ENCODE measurements at regions not wholly inside any gene's neighbourhood (a gene's known extent, or its start where the extent isn't known, plus 50 kb on each side); places are given as distances from the start of the nearest gene placed in this dataset.
"Not testable (repeated sequence)": the region's sequence is repeated elsewhere in the genome, so short reads cannot be mapped to it uniquely, and the experiment has no call there.

- Histone ChIP-seq H3K9me3 (ENCODE audit: control insufficient read depth, insufficient read depth, low read length) (no peaks in the 10 kb centered on the region), H3K4me1 (ENCODE audit: control insufficient read depth, insufficient read depth, low read length) (no peaks in the 10 kb centered on the region), H3K27me3 (ENCODE audit: control insufficient read depth, insufficient read depth, low read length) (no peaks in the 10 kb centered on the region), H3K4me3 (ENCODE audit: low read depth, low read length) (no peak overlapping the region), H3K27ac (ENCODE audit: low read depth, low read length) (no peak overlapping the region), H3K36me3 (ENCODE audit: control insufficient read depth, insufficient read depth, low read length) (no peaks in the 10 kb centered on the region)
- DNase-seq (ENCODE audit: low read depth in 4 of 6, low spot score in 6 of 6) = no peak
- no CpG with 5 or more reads among the region's 4 CpGs for WGBS (ENCODE audit: insufficient coverage)
Observed at GRCh38 chr2:187656123-187656522, 101.9 kb upstream of the TFPI start.

- DNase-seq (ENCODE audit: low read depth in 4 of 6, low spot score in 6 of 6) = no peak
- WGBS (ENCODE audit: insufficient coverage) = 51% methylated on average over 4 of the region's 5 CpGs
Observed at GRCh38 chr2:187658952-187659525, 104.8 kb upstream of the TFPI start.

GRCh38 chr2:187676050-187676449, 121.8 kb upstream of the TFPI start:
- H3K27ac ChIP-seq (ENCODE audit: low read depth, low read length); H3K27me3 ChIP-seq (ENCODE audit: control insufficient read depth, insufficient read depth, low read length); H3K9me3 ChIP-seq (ENCODE audit: control insufficient read depth, insufficient read depth, low read length); H3K4me3 ChIP-seq (ENCODE audit: low read depth, low read length); H3K36me3 ChIP-seq (ENCODE audit: control insufficient read depth, insufficient read depth, low read length); H3K4me1 ChIP-seq (ENCODE audit: control insufficient read depth, insufficient read depth, low read length); DNase-seq (ENCODE audit: low read depth in 4 of 6, low spot score in 6 of 6): not testable (repeated sequence)
- WGBS (ENCODE audit: insufficient coverage) = 86% methylated on average over 1 of the region's 2 CpGs

More at GRCh38 chr2:187658952-187659525, 104.8 kb upstream of the TFPI start:
- Histone ChIP-seq H3K27me3 (ENCODE audit: control insufficient read depth, insufficient read depth, low read length) (no peaks in the 10 kb centered on the region), H3K4me3 (ENCODE audit: low read depth, low read length) (no peak overlapping the region), H3K27ac (ENCODE audit: low read depth, low read length) (no peak overlapping the region), H3K9me3 (ENCODE audit: control insufficient read depth, insufficient read depth, low read length) (no peaks in the 10 kb centered on the region), H3K36me3 (ENCODE audit: control insufficient read depth, insufficient read depth, low read length) (no peaks in the 10 kb centered on the region), H3K4me1 (ENCODE audit: control insufficient read depth, insufficient read depth, low read length) (no peaks in the 10 kb centered on the region)

GRCh38 chr2:187679454-187679853, 125.2 kb upstream of the TFPI start:
- Histone ChIP-seq H3K27me3 (ENCODE audit: control insufficient read depth, insufficient read depth, low read length) (no peaks in the 10 kb centered on the region), H3K36me3 (ENCODE audit: control insufficient read depth, insufficient read depth, low read length) (no peaks in the 10 kb centered on the region), H3K9me3 (ENCODE audit: control insufficient read depth, insufficient read depth, low read length) (no peaks in the 10 kb centered on the region), H3K27ac (ENCODE audit: low read depth, low read length) (no peak overlapping the region), H3K4me1 (ENCODE audit: control insufficient read depth, insufficient read depth, low read length) (no peaks in the 10 kb centered on the region), H3K4me3 (ENCODE audit: low read depth, low read length) (no peak overlapping the region)
- no peak for DNase-seq (ENCODE audit: low read depth in 4 of 6, low spot score in 6 of 6)

DNA sequence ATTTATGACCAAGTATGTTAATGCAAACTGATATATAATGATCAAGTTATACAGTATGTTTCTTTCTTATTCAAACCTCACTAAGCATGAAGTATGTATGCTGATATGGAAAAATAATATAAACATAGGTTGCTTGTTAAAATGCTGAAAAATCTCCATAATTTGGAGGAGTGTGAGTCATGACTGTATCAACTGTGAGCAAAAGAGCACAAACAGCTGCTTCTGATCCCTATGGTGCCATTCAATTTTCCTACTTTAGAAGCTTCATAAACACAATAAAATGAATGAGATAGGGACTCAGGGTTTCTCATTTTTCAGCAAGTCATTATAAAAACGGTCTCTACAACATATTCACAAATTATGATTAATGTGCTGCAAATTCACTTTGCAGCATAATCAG, 129.9 kb upstream of the TFPI start:
- no peaks in the 10 kb centered on the region for H3K27me3 ChIP-seq (ENCODE audit: control insufficient read depth, insufficient read depth, low read length)
- H3K36me3 ChIP-seq (ENCODE audit: control insufficient read depth, insufficient read depth, low read length) = no peaks in the 10 kb centered on the region
- no peak overlapping the region for H3K4me3 ChIP-seq (ENCODE audit: low read depth, low read length)
- no peaks in the 10 kb centered on the region for H3K9me3 ChIP-seq (ENCODE audit: control insufficient read depth, insufficient read depth, low read length)
- H3K4me1 ChIP-seq (ENCODE audit: control insufficient read depth, insufficient read depth, low read length) = no peaks in the 10 kb centered on the region
- no CpG with 5 or more reads among the region's 1 CpG for WGBS (ENCODE audit: insufficient coverage)
- no peak overlapping the region for H3K27ac ChIP-seq (ENCODE audit: low read depth, low read length)
- peak in 1 of 6 donors; percentile 67 for DNase-seq (ENCODE audit: low read depth in 4 of 6, low spot score in 6 of 6)

GRCh38 chr2:187686416-187687024, 132.3 kb upstream of the TFPI start:
- DNase-seq (ENCODE audit: low read depth in 4 of 6, low spot score in 6 of 6) = peak in 1 of 6 donors; percentile 86
- no peak overlapping the region for H3K4me3 ChIP-seq (ENCODE audit: low read depth, low read length)
- no CpG with 5 or more reads among the region's 6 CpGs for WGBS (ENCODE audit: insufficient coverage)

DNA sequence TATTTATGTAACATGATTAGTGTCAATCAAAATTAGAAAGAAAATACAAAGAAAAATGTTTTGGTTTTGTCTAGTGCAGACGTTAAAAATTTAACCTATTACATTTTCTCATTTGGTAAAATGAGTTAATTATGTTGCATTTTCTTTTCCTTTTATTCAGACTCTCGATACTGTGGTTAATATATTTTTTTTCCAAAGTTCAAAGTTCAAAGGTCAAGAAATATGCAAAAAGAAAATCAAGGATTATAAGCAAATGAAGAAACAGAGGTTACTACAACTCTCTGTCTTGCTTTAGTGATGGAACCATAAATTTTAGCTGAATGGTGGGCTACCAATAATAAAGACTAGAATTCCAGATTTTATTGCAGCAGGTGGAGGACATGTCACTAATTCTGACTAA, 133.3 kb upstream of the TFPI start:
- H3K27ac ChIP-seq (ENCODE audit: low read depth, low read length) = no peak overlapping the region

More at GRCh38 chr2:187686416-187687024, 132.3 kb upstream of the TFPI start:
- Histone ChIP-seq H3K9me3 (ENCODE audit: control insufficient read depth, insufficient read depth, low read length) (no peaks in the 10 kb centered on the region), H3K27me3 (ENCODE audit: control insufficient read depth, insufficient read depth, low read length) (no peaks in the 10 kb centered on the region), H3K27ac (ENCODE audit: low read depth, low read length) (no peak overlapping the region), H3K36me3 (ENCODE audit: control insufficient read depth, insufficient read depth, low read length) (no peaks in the 10 kb centered on the region), H3K4me1 (ENCODE audit: control insufficient read depth, insufficient read depth, low read length) (no peaks in the 10 kb centered on the region)

GRCh38 chr2:187689372-187689771, 135.1 kb upstream of the TFPI start:
- H3K27ac ChIP-seq (ENCODE audit: low read depth, low read length) = no peak overlapping the region

More for the DNA sequence above, 133.3 kb upstream of the TFPI start:
- no peak for DNase-seq (ENCODE audit: low read depth in 4 of 6, low spot score in 6 of 6)
- no peaks in the 10 kb centered on the region for H3K27me3 ChIP-seq (ENCODE audit: control insufficient read depth, insufficient read depth, low read length)
- H3K36me3 ChIP-seq (ENCODE audit: control insufficient read depth, insufficient read depth, low read length) = no peaks in the 10 kb centered on the region
- H3K4me3 ChIP-seq (ENCODE audit: low read depth, low read length) = no peak overlapping the region
- H3K4me1 ChIP-seq (ENCODE audit: control insufficient read depth, insufficient read depth, low read length) = no peaks in the 10 kb centered on the region
- no CpG with 5 or more reads among the region's 2 CpGs for WGBS (ENCODE audit: insufficient coverage)
- H3K9me3 ChIP-seq (ENCODE audit: control insufficient read depth, insufficient read depth, low read length) = no peaks in the 10 kb centered on the region

GRCh38 chr2:187693923-187694322, 139.7 kb upstream of the TFPI start:
- DNase-seq (ENCODE audit: low read depth in 4 of 6, low spot score in 6 of 6) = no peak
- Histone ChIP-seq H3K9me3 (ENCODE audit: control insufficient read depth, insufficient read depth, low read length) (no peaks in the 10 kb centered on the region), H3K27ac (ENCODE audit: low read depth, low read length) (no peak overlapping the region), H3K27me3 (ENCODE audit: control insufficient read depth, insufficient read depth, low read length) (no peaks in the 10 kb centered on the region), H3K4me1 (ENCODE audit: control insufficient read depth, insufficient read depth, low read length) (no peaks in the 10 kb centered on the region), H3K4me3 (ENCODE audit: low read depth, low read length) (no peak overlapping the region), H3K36me3 (ENCODE audit: control insufficient read depth, insufficient read depth, low read length) (no peaks in the 10 kb centered on the region)
- whole genome bisulfite sequencing (ENCODE audit: insufficient coverage) = 100% methylated on average over 1 of the region's 3 CpGs

More at GRCh38 chr2:187689372-187689771, 135.1 kb upstream of the TFPI start:
- H3K4me3 ChIP-seq (ENCODE audit: low read depth, low read length) = no peak overlapping the region
- H3K4me1 ChIP-seq (ENCODE audit: control insufficient read depth, insufficient read depth, low read length) = no peaks in the 10 kb centered on the region
- no peaks in the 10 kb centered on the region for H3K27me3 ChIP-seq (ENCODE audit: control insufficient read depth, insufficient read depth, low read length)
- no peaks in the 10 kb centered on the region for H3K36me3 ChIP-seq (ENCODE audit: control insufficient read depth, insufficient read depth, low read length)
- no peak for DNase-seq (ENCODE audit: low read depth in 4 of 6, low spot score in 6 of 6)
- H3K9me3 ChIP-seq (ENCODE audit: control insufficient read depth, insufficient read depth, low read length) = no peaks in the 10 kb centered on the region

DNA sequence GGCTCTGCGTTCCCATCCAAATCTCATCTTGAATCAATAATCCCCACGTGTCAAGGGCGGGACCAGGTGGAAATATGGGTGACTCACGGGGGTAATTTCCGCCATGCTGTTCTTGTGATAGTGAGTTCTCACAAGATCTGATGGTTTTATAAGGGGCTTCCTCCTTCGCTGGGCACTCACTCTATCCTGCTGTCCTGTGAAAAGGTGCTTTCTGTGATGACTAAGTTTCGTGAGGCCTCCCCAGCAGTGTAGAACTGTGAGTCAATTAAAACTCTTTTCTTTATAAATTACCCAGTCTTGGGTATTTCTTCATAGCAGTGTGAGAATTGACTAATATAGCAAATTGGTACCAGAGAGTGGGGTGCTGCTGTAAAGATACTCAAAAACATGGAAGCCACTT, 142.4 kb upstream of the TFPI start:
- H3K9me3 ChIP-seq (ENCODE audit: control insufficient read depth, insufficient read depth, low read length); H3K27me3 ChIP-seq (ENCODE audit: control insufficient read depth, insufficient read depth, low read length); H3K27ac ChIP-seq (ENCODE audit: low read depth, low read length); DNase-seq (ENCODE audit: low read depth in 4 of 6, low spot score in 6 of 6); H3K36me3 ChIP-seq (ENCODE audit: control insufficient read depth, insufficient read depth, low read length); H3K4me1 ChIP-seq (ENCODE audit: control insufficient read depth, insufficient read depth, low read length); H3K4me3 ChIP-seq (ENCODE audit: low read depth, low read length): not testable (repeated sequence)
- WGBS (ENCODE audit: insufficient coverage) = 100% methylated on average over 1 of the region's 7 CpGs

Measured in spinal cord (tissue), 9 donors.